HG02870 (cell line): ENCODE measurements at regions not wholly inside any gene's neighbourhood (a gene's known extent, or its start where the extent isn't known, plus 50 kb on each side); places are given as distances from the start of the nearest gene placed in this dataset.
"Not testable (repeated sequence)": the region's sequence is repeated elsewhere in the genome, so short reads cannot be mapped to it uniquely, and the experiment has no call there.

ENCODE experiments used
- ATAC-seq: cut with Tn5 transposase; IDR thresholded peaks from one replicate; pipeline ENCODE4 v1.9.1; 2021; ENCODE audit warnings: mild to moderate bottlenecking, moderate library complexity; ENCODE audit not compliant: unreplicated experiment

GRCh38 chr4:137754652-137755471 lies 222.6 kb upstream of the PCDH18 start:
- ATAC-seq, result no peak

DNA sequence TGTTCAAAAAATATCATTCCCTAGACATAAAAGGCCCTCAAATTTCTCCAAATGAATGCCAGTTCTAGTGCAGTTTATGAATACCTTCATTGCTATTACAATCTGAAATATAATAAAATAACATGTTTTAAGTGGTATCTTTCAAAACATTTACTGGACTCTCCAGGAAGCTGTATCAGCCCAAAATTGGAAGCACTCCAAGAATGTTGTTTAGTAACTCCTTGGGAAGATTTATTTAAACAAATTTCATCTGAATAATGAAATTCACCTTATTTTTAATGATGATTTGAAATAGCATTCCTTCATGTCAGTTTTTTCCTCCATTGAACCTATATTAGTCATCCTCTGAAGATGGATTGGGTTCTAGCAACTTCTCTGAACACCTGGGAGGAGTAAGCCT lies 217.2 kb upstream of the PCDH18 start:
- ATAC-seq, result no peak

DNA sequence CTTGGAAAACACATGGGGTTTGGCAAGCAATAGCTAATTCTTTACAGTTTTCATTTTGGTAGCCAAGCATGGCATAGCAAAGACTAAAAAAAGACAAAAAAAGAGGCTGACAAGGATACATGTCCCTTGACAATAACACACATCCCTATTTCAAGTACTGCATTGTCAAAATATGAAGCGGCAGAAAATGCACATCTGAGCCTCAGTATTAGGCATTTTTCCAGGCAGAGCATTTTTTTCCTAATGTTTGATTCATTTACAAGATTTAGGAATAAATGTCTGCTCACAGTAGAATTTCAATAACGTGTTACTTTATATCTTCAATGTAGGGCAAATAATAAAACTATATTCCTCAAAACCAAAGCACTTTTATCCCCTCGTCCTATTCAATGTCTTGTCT lies 216.3 kb upstream of the PCDH18 start:
- no peak for ATAC-seq

GRCh38 chr4:137740141-137740540 lies 207.8 kb upstream of the PCDH18 start:
- ATAC-seq, result no peak

GRCh38 chr4:137739391-137739790 lies 207.1 kb upstream of the PCDH18 start:
- ATAC-seq, result no peak

DNA sequence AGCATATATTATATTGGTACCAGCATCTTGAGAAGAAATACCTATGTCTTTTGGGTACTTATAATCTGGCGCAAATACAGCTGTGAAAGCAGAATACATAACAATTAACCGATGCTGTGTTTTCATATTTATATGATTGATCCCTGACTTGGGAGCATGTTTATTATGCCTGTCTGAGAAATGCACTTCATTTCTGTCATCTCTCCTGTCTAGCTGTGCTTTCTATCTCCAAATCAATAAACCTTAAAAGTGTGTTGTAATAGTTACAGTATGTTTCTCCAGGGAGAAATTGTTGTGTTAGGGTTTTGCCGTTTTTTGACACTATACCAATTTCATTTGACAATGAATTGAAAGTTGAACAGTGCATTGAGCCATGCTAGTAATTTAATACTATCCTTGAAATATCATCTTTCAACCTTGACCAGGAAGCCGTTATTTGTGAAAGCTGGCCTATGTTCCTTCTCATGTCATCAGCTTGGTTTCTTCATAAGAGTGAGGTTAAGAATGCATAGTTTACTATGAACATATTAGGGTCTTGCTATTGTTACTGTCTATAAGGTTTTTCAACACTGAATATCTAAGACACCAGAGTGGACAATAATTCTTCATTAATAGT lies 206.2 kb upstream of the PCDH18 start:
- no peak for ATAC-seq

- no peak for ATAC-seq
Measured at GRCh38 chr4:137735561-137736104, 203.3 kb upstream of the PCDH18 start.

- not testable (repeated sequence) for ATAC-seq
Measured at GRCh38 chr4:137733174-137734141, 201.2 kb upstream of the PCDH18 start.

GRCh38 chr4:137722910-137723309 lies 190.6 kb upstream of the PCDH18 start:
- ATAC-seq, result no peak

DNA sequence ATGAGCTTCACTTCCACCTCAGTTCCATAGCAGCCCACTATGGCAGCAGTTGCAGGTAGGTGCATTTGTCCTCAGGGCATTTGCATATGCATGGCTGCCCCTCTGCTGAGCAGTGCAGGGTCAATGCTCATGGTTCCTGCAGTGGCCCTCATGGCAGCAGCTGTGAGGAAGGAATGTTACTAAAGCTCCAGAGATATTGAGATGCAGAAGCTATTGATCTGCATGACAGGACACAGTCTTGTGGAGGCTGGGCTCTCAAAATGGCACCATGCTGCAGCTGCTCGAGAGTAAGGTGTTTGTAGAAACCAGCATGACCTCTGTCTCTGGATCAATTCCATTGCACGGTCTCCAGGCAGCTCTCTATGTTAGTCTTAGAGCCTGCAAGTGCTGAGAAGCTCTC lies 179.2 kb upstream of the PCDH18 start:
- no peak for ATAC-seq

GRCh38 chr4:137707626-137708025 lies 175.3 kb upstream of the PCDH18 start:
- no peak for ATAC-seq

GRCh38 chr4:137707102-137707620 lies 174.9 kb upstream of the PCDH18 start:
- ATAC-seq, result no peak

- ATAC-seq, result no peak
Measured at GRCh38 chr4:137705171-137705783, 173.0 kb upstream of the PCDH18 start.

- no peak for ATAC-seq
Measured at GRCh38 chr4:137703195-137703594, 170.9 kb upstream of the PCDH18 start.

DNA sequence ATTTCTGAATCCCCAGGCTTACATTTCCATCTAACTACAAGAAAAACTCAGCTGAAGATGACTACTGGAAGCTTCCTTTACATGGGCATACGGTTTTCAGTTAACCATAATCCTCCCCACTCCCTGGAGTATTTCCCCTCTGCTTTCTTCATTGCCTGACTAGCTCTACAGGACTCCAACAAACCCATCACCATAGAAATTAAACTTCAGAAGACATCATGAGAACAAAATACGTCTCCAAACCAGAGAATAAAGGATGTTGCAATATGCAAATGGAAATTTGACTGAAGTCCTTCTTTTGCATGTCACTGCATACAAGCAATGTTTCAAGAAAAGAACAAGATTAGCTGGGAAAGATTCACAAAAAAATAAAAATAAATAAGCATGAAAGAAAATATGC lies 170.2 kb upstream of the PCDH18 start:
- no peak for ATAC-seq

DNA sequence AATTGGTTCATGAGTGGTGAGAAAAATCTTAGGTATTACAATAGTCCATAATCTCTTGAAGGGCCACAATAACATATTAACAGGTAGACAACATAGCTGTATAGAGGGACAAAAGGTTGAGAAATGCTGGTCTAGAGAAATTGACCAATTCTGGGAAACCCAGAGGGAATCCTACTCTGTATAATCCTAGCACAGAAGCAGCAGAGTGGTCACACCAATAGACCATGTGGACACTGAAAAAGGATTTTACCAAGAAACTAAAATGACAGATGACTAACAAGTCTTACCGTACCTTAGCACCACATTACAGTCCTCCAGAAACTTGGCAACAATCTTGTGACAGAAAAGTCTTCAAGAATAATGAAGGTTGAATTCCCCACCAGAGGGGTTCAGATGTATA lies 169.1 kb upstream of the PCDH18 start:
- ATAC-seq, result no peak

DNA sequence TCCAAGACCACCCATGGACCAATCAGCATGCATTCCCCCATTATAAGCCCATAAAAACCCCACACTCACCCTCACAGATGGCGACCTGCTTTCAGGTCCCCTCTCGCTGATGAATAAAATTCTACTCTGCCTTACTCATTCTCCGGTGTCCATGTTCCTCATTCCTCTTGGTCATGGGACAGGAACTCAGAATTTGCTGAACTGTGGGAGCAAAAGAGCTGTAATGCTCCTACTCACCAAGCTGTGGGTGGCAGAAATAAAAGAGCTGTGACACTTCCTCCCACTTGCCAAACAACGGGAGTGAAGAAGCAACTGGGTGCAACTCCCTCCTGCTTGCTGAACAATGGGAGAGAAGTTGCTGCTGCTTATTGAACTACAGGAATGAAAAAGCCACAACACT lies 168.5 kb upstream of the PCDH18 start:
- ATAC-seq, result no peak

DNA sequence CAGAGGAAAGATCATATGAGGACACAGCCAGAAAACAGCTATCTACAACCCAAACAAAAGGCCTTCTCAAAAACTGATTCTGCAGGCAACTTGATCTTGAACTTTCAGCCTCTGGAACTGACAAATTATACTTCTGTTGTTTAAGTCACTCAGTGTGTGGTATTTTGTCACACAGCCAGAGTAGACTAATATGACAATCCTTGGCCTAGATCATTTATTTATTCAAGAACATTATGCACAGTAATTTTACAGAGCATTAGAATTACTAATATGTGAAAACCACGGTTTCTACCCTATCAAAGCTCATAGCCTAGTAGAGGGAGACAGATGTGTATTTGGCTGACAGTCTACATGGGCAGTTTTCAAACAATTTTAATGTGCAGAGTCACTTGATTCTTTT lies 167.8 kb upstream of the PCDH18 start:
- no peak for ATAC-seq

GRCh38 chr4:137694138-137694537 lies 161.8 kb upstream of the PCDH18 start:
- ATAC-seq, result no peak

DNA sequence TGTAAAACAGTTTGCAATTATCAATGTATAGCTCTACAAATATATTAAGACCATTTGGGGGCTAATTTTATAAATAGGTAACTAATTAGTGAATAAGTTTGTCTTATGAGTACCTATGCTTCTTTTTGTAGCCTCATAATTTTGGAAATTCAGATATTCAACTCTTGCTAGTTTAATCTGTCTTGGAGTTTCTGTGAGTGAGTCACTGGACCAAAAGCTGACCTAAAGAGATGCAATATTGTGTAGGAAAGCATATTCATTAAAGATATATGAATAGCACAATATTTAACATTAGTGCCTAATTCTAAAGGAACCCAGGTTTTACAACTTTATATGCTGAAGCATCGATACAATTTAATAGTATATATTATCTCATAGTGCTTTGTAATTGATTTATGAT lies 161.3 kb upstream of the PCDH18 start:
- ATAC-seq, result no peak

DNA sequence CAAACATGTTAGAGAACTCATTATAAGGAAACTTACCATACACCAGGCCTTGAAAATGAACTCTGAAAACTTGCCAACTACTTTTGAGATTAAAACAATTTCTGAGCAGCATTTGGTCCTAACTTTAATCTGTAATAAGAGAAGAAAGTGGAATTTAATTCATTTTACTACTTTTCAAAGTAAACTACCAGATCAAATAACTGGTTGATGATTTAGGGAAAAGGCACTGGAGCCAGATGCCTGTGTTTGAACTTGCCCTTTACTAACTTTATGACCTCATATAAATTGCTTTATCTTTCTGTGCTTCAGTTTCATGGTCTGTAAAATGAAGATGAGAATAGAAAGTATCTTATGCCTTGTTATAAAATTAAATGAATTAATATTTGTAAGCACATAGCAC lies 159.9 kb upstream of the PCDH18 start:
- no peak for ATAC-seq
